GM21390 (cell line): ENCODE measurements at regions not wholly inside any gene's neighbourhood (a gene's known extent, or its start where the extent isn't known, plus 50 kb on each side); places are given as distances from the start of the nearest gene placed in this dataset.
"Not testable (repeated sequence)": the region's sequence is repeated elsewhere in the genome, so short reads cannot be mapped to it uniquely, and the experiment has no call there.

Experiments
- ATAC-seq: cut with Tn5 transposase; IDR thresholded peaks from one replicate; pipeline ENCODE4 v1.9.1; 2021; ENCODE audit not compliant: unreplicated experiment

GRCh38 chr1:81547261-81547911, 253.3 kb upstream of the ADGRL2 start:
- no peak for ATAC-seq

GRCh38 chr1:81545734-81546133, 255.0 kb upstream of the ADGRL2 start:
- no peak for ATAC-seq

- ATAC-seq, result no peak
Observed at GRCh38 chr1:81543764-81544163, 257.0 kb upstream of the ADGRL2 start.

- no peak for ATAC-seq
Observed at GRCh38 chr1:81542196-81542595, 258.5 kb upstream of the ADGRL2 start.

- ATAC-seq, result no peak
Observed at GRCh38 chr1:81540216-81540615, 260.5 kb upstream of the ADGRL2 start.

GRCh38 chr1:81529014-81529413, 271.7 kb upstream of the ADGRL2 start:
- ATAC-seq, result no peak

GRCh38 chr1:81525085-81525484, 275.6 kb upstream of the ADGRL2 start:
- no peak for ATAC-seq

- ATAC-seq, result no peak
Observed at GRCh38 chr1:81519987-81520386, 280.7 kb upstream of the ADGRL2 start.

- ATAC-seq, result no peak
Observed at GRCh38 chr1:81517987-81518386, 282.7 kb upstream of the ADGRL2 start.

- no peak for ATAC-seq
Observed at GRCh38 chr1:81513796-81514354, 286.9 kb upstream of the ADGRL2 start.

- no peak for ATAC-seq
Observed at GRCh38 chr1:81512252-81513003, 288.3 kb upstream of the ADGRL2 start.

- ATAC-seq, result no peak
Observed at GRCh38 chr1:81511281-81511680, 289.5 kb upstream of the ADGRL2 start.

- no peak for ATAC-seq
Observed at GRCh38 chr1:81510701-81511100, 290.0 kb upstream of the ADGRL2 start.

GRCh38 chr1:81509594-81509993, 291.1 kb upstream of the ADGRL2 start:
- ATAC-seq, result no peak

GRCh38 chr1:81506699-81507098, 294.0 kb upstream of the ADGRL2 start:
- ATAC-seq, result no peak

- peak; percentile 96 for ATAC-seq
Observed at GRCh38 chr1:81505831-81506230, 294.9 kb upstream of the ADGRL2 start.

GRCh38 chr1:81504820-81505219, 295.9 kb upstream of the ADGRL2 start:
- not testable (repeated sequence) for ATAC-seq

- not testable (repeated sequence) for ATAC-seq
Observed at GRCh38 chr1:81502705-81503104, 298.0 kb upstream of the ADGRL2 start.

GRCh38 chr1:81501485-81501884, 299.2 kb upstream of the ADGRL2 start:
- ATAC-seq, result not testable (repeated sequence)

- ATAC-seq, result no peak
Observed at GRCh38 chr1:81499487-81499886, 301.2 kb upstream of the ADGRL2 start.

- no peak for ATAC-seq
Observed at GRCh38 chr1:81498471-81499462, 302.0 kb upstream of the ADGRL2 start.
